Stimulated activated CD8-positive, alpha-beta memory T cell treated with anti-CD3 and anti-CD28 coated beads, Interleukin-4, amount 100 ng/mL, for 48 hours (primary cell): ENCODE measurements at regions not wholly inside any gene's neighbourhood (a gene's known extent, or its start where the extent isn't known, plus 50 kb on each side); places are given as distances from the start of the nearest gene placed in this dataset.

Source experiments
- DNase-seq: peaks from one replicate; pipeline ENCODE4 v3.0.0-alpha.2; 2020

- DNase-seq: no peak
Observed at GRCh38 chr13:91099877-91100276, 247.6 kb upstream of the MIR17HG start.

- DNase-seq: no peak
Observed at GRCh38 chr13:91100944-91101343, 246.5 kb upstream of the MIR17HG start.

GRCh38 chr13:91101381-91101780, 246.1 kb upstream of the MIR17HG start:
- DNase-seq: no peak

- DNase-seq: no peak
Observed at GRCh38 chr13:91105270-91105669, 242.2 kb upstream of the MIR17HG start.

GRCh38 chr13:91106565-91106964, 240.9 kb upstream of the MIR17HG start:
- DNase-seq: no peak

- no peak for DNase-seq
Observed at GRCh38 chr13:91108315-91108714, 239.2 kb upstream of the MIR17HG start.

GRCh38 chr13:91111476-91112200, 235.8 kb upstream of the MIR17HG start:
- DNase-seq: no peak

- no peak for DNase-seq
Observed at GRCh38 chr13:91112201-91112923, 235.1 kb upstream of the MIR17HG start.

- no peak for DNase-seq
Observed at GRCh38 chr13:91112924-91113277, 234.6 kb upstream of the MIR17HG start.

- no peak for DNase-seq
Observed at GRCh38 chr13:91115776-91116175, 231.7 kb upstream of the MIR17HG start.

GRCh38 chr13:91117351-91117750, 230.1 kb upstream of the MIR17HG start:
- no peak for DNase-seq

- no peak for DNase-seq
Observed at GRCh38 chr13:91119643-91120042, 227.8 kb upstream of the MIR17HG start.

GRCh38 chr13:91122766-91123165, 224.7 kb upstream of the MIR17HG start:
- no peak for DNase-seq

GRCh38 chr13:91123456-91124127, 223.9 kb upstream of the MIR17HG start:
- no peak for DNase-seq

GRCh38 chr13:91126806-91127205, 220.7 kb upstream of the MIR17HG start:
- DNase-seq: no peak

- DNase-seq: no peak
Observed at GRCh38 chr13:91127995-91128394, 219.5 kb upstream of the MIR17HG start.

GRCh38 chr13:91132381-91132780, 215.1 kb upstream of the MIR17HG start:
- DNase-seq: no peak

GRCh38 chr13:91132786-91133185, 214.7 kb upstream of the MIR17HG start:
- DNase-seq: no peak

GRCh38 chr13:91133941-91134802, 213.3 kb upstream of the MIR17HG start:
- peak; percentile 27 for DNase-seq

GRCh38 chr13:91134803-91135184, 212.7 kb upstream of the MIR17HG start:
- DNase-seq: no peak

GRCh38 chr13:91135376-91135775, 212.1 kb upstream of the MIR17HG start:
- DNase-seq: no peak

- no peak for DNase-seq
Observed at GRCh38 chr13:91135968-91136367, 211.5 kb upstream of the MIR17HG start.

- no peak for DNase-seq
Observed at GRCh38 chr13:91136806-91137205, 210.7 kb upstream of the MIR17HG start.
